Mucosa of rectum (tissue), 2 donors: ENCODE measurements at regions not wholly inside any gene's neighbourhood (a gene's known extent, or its start where the extent isn't known, plus 50 kb on each side); places are given as distances from the start of the nearest gene placed in this dataset.

Source experiments
- H3K27ac ChIP-seq, 2 donors: one replicate each; pipeline ENCODE4 v1.7.0; 2013; ENCODE audit warnings: inconsistent platforms in 2 of 2, low read depth in 2 of 2, low read length in 2 of 2
- H3K27me3 ChIP-seq, 2 donors: one replicate each; pipeline ENCODE4 v1.7.0; 2013; ENCODE audit warnings: low read length in 2 of 2; ENCODE audit not compliant: control insufficient read depth in 2 of 2, insufficient read depth in 2 of 2
- H3K36me3 ChIP-seq, 2 donors: one replicate each; pipeline ENCODE4 v1.7.0; 2013; ENCODE audit warnings: low read length in 2 of 2; ENCODE audit not compliant: control insufficient read depth in 2 of 2, insufficient read depth in 2 of 2
- H3K4me1 ChIP-seq, 2 donors: one replicate each; pipeline ENCODE4 v1.7.0; 2013; ENCODE audit warnings: low read length in 2 of 2, mild to moderate bottlenecking in 1 of 2; ENCODE audit not compliant: control insufficient read depth in 2 of 2, insufficient read depth in 2 of 2
- H3K4me3 ChIP-seq, 2 donors: one replicate each; pipeline ENCODE4 v1.7.0; 2013; ENCODE audit warnings: low read length in 2 of 2
- H3K9ac ChIP-seq, 2 donors: one replicate each; pipeline ENCODE4 v1.7.0; 2013; ENCODE audit warnings: low read length in 2 of 2, low read depth in 1 of 2, mild to moderate bottlenecking in 1 of 2
- H3K9me3 ChIP-seq, 2 donors: one replicate each; pipeline ENCODE4 v1.7.0; 2013; ENCODE audit warnings: low read length in 2 of 2; ENCODE audit not compliant: control insufficient read depth in 2 of 2
- donor health status: healthy.
- donor health status: Normal muscosa, but diverticular disease.

DNA sequence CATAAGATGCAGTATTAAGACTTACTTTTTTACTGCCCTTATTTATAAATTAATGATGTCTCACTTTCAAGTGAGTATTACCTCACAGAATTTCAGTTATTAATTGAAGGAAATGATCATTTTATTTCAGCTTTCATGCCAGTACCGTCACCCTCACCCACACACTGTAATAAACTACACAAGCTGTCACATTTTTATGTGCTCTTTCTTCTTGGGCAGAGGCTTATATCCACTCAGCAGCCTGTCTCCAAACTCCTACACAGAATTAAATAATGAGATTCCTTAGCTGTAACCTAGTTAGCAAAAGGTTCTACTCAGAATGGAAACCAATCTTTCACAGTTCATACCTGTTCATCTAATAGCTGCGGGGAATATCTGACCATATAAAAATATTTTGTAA is 1915.8 kb upstream of the CDH6 start:
- Histone ChIP-seq H3K9ac (no peak overlapping the region), H3K36me3 (no peaks in the 10 kb centered on the region), H3K9me3 (no peaks in the 10 kb centered on the region), H3K4me1 (no peaks in the 10 kb centered on the region), H3K27ac (no peak overlapping the region), H3K4me3 (no peak overlapping the region), H3K27me3 (no peaks in the 10 kb centered on the region)

DNA sequence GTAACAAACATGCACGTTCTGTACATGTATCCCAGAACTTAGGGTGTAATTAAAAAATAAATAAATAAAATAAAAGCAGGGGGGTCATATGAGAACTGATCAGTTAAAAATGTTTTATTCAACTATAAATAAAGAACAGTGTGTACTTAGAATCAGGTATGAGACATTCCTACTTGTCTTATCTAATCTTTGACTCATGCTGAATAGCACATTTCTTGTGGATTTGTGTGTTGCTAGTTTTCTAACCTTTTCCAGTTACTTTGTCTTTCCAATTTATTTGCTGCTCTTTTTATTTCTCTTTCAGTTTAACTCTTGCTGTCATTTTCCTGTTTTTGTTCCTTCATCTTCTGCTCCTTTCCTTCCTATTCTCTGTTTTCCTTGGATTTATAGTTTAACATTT is 1917.1 kb upstream of the CDH6 start:
- Histone ChIP-seq H3K27ac (no peak overlapping the region), H3K4me1 (no peaks in the 10 kb centered on the region), H3K4me3 (no peak overlapping the region), H3K9me3 (no peaks in the 10 kb centered on the region), H3K36me3 (no peaks in the 10 kb centered on the region), H3K27me3 (no peaks in the 10 kb centered on the region), H3K9ac (no peak overlapping the region)

DNA sequence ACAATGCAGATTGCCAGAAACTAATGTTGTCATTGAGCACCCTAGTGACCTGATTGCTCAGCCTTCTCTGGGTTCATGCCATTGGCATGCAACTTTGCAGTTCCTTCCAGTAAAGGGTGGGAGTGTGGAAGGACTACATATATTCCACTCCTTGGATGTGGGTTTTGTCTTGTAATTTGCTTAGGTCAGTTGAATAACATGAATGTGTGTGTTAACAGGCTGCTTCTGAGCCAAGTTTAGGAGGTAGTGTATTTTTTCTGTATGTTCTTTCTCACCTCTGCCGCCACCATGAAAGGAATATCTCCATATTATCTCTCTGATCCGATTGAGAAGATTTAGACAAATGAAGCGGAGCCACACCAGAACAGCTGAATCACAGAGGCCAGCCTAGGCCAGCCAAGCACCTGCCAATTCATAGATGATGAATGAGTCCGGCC is 1929.6 kb upstream of the CDH6 start:
- no peaks in the 10 kb centered on the region for H3K9me3 ChIP-seq
- H3K36me3 ChIP-seq = no peaks in the 10 kb centered on the region
- H3K27ac ChIP-seq = no peak overlapping the region
- no peak overlapping the region for H3K4me3 ChIP-seq
- no peaks in the 10 kb centered on the region for H3K27me3 ChIP-seq
- H3K4me1 ChIP-seq = no peaks in the 10 kb centered on the region
- no peak overlapping the region for H3K9ac ChIP-seq

DNA sequence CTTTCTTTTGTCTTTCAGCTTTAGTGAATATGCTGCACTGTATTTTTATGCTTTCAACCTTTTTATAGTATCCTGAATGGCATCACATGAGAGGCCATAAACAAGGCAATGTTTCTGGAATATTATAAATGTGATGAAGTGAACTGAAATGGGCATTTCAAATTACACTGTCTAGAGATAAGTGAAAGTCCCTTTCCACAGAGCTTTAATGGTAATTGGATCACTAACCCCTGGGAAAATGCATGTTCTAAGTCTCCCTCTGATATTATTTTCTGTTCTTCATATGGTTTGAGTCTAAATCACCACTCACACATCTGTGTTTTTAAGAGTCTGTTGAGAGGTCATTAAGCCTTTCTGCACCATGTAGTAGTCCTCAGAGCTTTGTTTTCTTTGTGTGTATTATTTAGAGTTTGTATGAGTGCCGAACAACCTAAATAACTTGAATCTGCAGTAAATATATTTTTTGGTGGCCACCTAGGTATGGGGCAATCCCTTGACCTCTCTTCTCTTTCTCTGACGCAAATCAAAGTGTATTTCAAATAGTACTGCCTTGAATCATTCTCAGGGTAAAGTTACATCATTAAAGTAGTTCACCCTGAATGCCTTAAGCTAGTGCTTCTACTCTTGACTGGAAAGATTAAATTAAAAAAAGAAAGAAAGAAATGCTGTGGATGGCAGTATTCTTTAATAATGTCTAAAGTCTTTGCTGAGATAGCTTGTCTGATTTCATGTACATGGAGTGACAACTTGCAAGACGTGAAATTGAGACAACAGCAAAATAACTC is 1931.0 kb upstream of the CDH6 start:
- H3K4me3 ChIP-seq = no peak overlapping the region

DNA sequence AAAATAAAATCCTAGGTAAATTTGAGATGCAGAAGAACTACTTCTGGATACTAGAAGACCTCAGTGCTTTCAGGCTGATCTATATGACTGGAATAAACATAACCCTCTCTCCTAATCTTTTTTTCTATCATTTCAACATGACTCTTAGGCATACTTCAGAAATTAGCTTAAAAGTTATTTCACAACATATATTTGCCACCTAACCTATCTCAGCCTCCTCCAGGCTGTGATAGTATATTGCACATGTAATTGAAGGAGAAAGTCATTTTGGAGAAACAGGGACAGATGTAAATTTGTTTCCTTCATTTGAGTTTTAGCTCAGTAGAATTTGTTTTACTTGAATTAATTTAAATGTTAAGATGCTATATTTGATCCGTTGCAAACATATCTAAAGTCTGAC is 1932.3 kb upstream of the CDH6 start:
- H3K9ac ChIP-seq = no peak overlapping the region
- H3K36me3 ChIP-seq = no peaks in the 10 kb centered on the region
- H3K27ac ChIP-seq = no peak overlapping the region
- H3K27me3 ChIP-seq = no peaks in the 10 kb centered on the region
- H3K9me3 ChIP-seq = no peaks in the 10 kb centered on the region
- no peaks in the 10 kb centered on the region for H3K4me1 ChIP-seq
- H3K4me3 ChIP-seq = no peak overlapping the region

More for the DNA sequence above, 1931.0 kb upstream of the CDH6 start:
- no peaks in the 10 kb centered on the region for H3K36me3 ChIP-seq
- H3K9me3 ChIP-seq = no peaks in the 10 kb centered on the region
- no peak overlapping the region for H3K9ac ChIP-seq
- no peaks in the 10 kb centered on the region for H3K27me3 ChIP-seq
- H3K27ac ChIP-seq = no peak overlapping the region
- H3K4me1 ChIP-seq = no peaks in the 10 kb centered on the region

DNA sequence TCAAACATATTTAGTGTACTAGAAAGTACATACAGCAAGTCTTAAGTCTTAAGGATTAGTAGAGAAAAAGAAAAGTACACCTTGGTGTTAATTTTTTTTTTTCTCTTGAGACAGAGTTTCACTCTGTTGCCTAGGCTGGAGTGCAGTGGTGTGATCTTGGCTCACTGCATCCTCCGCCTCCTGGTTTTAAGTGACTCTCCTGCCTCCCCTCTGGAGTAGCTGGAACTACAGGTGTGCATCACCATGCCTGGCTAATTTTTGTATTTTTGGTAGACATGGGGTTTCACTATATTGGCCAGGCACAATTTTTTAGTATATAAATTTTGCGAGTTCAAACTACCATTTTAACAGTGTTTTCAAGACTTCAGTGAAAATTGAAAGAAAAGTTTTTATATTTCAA is 1941.1 kb upstream of the CDH6 start:
- no peaks in the 10 kb centered on the region for H3K4me1 ChIP-seq
- no peak overlapping the region for H3K9ac ChIP-seq
- H3K9me3 ChIP-seq = no peaks in the 10 kb centered on the region
- no peak overlapping the region for H3K4me3 ChIP-seq
- H3K27me3 ChIP-seq = no peaks in the 10 kb centered on the region
- no peak overlapping the region for H3K27ac ChIP-seq
- H3K36me3 ChIP-seq = no peaks in the 10 kb centered on the region

DNA sequence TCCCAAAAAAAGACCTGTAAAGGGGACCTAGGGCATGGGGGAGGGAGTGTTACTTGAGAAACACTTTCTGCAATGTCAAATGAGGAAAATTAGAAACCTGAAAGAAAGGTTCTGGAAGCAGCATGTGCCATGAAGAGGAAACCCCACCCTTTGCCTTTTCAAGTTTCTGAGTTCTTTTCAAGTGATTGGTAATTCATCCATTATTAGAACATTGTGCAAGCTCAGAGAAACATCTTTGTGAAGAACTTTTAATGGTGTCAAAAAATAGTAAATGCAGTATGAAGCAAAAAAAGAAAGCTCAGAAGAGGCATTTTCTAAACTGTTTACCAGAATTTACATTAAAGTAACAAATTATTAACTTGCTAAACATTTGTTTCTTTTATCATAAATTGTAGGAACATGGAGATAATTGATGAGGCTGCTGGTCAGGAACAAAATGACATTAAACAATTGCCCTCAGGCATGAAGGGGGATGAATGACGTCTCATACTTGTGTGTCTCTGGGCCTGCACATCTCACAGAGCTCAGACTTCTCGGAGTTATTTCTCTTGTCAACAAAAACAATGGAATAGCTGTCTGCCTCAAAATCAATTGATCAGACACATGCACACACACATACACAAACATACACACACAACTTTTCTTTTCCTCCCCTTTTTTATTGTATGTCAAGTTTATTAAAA is 1946.0 kb upstream of the CDH6 start:
- H3K4me1 ChIP-seq = no peaks in the 10 kb centered on the region
- no peak overlapping the region for H3K9ac ChIP-seq
- no peaks in the 10 kb centered on the region for H3K27me3 ChIP-seq
- H3K4me3 ChIP-seq = no peak overlapping the region
- H3K36me3 ChIP-seq = no peaks in the 10 kb centered on the region
- no peak overlapping the region for H3K27ac ChIP-seq
- no peaks in the 10 kb centered on the region for H3K9me3 ChIP-seq

DNA sequence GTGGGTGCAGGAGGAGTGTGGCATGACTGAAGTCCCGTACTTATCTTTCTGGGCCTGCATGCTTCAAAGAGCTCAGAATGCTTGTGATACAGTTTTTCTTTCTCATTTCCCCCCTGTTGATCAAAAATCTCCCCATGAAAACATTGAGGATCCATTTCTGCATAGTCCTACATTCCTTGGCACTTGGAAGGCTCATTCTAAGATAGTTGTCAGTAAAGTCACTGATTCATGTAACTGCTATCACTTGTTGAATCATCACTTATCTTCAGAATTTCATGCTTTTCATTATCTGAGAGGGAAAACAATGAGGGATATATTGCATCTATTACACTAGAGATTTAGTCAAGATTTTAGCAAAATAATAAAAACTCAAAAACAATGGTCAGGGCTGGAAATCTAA is 1953.1 kb upstream of the CDH6 start:
- H3K27ac ChIP-seq = no peak overlapping the region
- H3K9ac ChIP-seq = no peak overlapping the region
- no peaks in the 10 kb centered on the region for H3K27me3 ChIP-seq
- no peaks in the 10 kb centered on the region for H3K4me1 ChIP-seq
- no peaks in the 10 kb centered on the region for H3K9me3 ChIP-seq
- H3K36me3 ChIP-seq = no peaks in the 10 kb centered on the region
- no peak overlapping the region for H3K4me3 ChIP-seq

DNA sequence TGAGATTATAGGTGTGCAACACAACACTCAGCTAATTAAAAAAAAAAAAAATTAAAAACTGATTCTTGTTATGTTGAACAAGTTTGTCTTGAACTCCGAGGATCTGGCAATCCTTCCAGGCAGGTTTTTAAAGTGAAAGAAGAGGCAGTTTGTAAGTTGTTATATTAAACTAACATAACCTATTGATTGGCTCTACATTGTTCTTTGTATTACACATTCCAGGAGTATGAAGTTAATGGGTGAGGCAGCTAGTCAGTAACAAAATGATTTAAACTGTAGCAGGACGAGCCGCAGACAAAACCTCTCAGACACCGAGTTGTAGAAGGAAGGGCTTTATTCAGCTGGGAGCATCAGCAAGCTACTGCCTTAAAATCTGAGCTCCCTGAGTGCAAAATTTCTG is 1953.9 kb upstream of the CDH6 start:
- no peak overlapping the region for H3K9ac ChIP-seq
- no peaks in the 10 kb centered on the region for H3K27me3 ChIP-seq
- H3K27ac ChIP-seq = no peak overlapping the region
- H3K36me3 ChIP-seq = no peaks in the 10 kb centered on the region
- no peaks in the 10 kb centered on the region for H3K9me3 ChIP-seq
- H3K4me3 ChIP-seq = no peak overlapping the region
- H3K4me1 ChIP-seq = no peaks in the 10 kb centered on the region

DNA sequence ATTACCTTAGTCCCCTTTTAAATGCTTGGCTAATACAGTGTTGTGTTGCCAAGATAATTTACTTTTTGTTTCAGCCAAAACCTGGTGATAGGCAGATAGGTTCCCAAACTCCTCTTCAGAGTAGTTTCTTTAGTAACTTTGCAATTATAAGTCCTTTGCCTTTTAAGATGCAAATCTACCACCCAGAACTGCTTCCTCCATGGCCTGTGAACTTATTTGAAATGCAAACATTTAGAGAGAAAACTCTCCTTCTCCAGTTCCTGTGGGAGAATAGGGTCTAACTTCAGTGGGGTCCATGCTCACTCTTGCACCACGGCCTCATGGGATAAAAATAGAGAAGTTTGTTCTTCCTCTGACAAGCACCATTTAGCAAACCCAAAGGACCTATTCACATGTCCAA is 1955.4 kb upstream of the CDH6 start:
- Histone ChIP-seq H3K27ac (no peak overlapping the region), H3K9ac (no peak overlapping the region), H3K9me3 (no peaks in the 10 kb centered on the region), H3K36me3 (no peaks in the 10 kb centered on the region), H3K27me3 (no peaks in the 10 kb centered on the region), H3K4me3 (no peak overlapping the region), H3K4me1 (no peaks in the 10 kb centered on the region)
